Fibroblast of the conjunctiva (primary cell): ENCODE measurements at regions not wholly inside any gene's neighbourhood (a gene's known extent, or its start where the extent isn't known, plus 50 kb on each side); places are given as distances from the start of the nearest gene placed in this dataset.

Source experiments
- DNase-seq: peaks from one replicate; pipeline ENCODE4 v3.0.0-alpha.2; 2010; ENCODE audit warnings: low read depth

DNA sequence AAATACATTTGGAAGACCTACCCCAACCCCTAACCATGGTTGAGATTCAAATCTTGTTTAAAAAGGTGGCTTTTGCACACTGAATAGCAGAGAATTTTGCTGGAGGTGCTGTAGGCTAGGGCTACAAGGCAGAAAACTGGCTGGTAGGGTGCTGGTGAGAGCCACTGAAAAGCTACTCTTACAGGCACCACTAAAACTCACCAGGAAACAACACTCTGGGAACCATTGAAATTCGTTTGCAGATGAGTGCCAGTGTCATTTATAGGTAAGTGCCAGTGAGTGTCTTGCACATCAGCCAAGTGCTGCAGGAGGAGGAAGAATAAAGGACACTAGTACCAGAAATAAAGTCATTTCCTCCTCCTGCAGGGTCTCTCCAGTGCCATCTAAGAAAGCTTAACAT is 610.2 kb downstream of the ZNF385D start:
- no peak for DNase-seq

DNA sequence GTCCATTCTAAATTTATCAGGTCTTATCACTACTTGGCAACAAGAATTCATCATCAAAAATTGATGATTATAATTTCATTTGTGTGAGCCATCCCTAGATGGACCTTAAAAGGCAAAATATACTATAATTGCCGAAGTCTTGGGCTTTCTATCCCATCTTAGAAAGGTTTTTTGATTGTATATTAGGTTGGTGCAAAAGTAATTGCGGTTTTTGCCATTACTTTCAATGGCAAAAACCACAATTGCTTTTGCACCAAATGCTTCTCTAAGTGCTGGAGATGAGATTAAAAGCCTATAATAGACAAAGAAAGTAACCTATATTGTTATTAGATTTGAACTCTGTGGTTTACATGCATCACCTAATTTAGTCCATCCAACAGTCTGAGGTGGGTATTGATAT is 612.9 kb downstream of the ZNF385D start:
- no peak for DNase-seq

DNA sequence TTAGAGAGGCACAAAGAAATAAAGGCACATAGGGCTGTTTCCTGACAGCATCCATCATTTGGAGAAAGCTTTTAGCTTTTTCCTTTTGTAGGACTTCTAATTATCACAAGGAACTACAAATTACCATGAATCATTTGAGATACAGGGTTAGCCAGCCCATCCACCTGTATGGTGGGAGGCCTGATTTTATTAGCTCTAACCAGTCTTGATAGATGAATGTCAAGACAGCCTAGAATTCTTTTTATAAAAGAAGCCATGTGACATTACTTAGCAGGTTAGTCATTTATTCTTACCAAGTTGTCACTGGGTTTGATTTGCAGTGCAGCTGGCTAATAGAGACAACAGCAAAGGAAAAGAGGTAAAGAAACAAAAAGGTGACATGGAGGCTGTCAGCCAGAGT is 618.1 kb downstream of the ZNF385D start:
- DNase-seq, result no peak

DNA sequence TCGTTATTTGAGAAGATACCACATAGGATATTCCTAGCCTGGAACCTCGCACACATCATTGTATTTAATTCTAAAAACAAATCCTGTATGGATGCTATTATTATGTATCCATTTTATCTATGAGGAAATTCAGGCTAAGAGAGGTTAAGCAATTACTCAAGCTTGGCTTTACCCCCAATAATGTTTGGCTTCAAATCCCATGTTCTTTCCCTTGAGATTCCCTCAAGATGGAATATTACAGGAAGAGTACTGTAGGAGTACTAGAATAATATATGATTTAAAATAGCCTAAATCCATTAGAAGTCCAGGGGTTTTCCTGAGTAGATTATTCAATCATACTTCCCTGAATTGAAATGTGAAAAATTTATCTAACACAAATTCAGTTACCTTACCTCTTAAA is 630.2 kb downstream of the ZNF385D start:
- no peak for DNase-seq

- DNase-seq, result no peak
Observed at GRCh38 chr3:21117370-21117769, 633.6 kb downstream of the ZNF385D start.

DNA sequence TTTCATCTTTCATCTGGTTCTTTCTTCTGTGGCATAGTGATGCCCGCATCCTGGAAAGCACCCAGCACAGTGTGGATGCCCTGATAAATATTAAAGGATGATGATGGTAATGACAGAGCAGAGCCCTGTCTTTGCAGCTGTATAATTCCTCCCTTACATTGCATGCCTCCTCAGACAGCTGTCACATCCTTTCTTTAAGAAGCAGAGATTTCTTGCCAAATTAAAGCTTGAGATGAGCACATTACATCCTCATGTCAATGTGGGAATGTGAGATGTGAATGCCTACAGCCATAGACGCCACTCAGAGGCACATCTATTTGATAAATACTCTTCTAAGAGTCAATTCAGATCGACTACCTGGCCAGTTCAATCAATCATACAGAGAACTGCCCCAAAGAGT is 642.0 kb downstream of the ZNF385D start:
- DNase-seq, result no peak

- no peak for DNase-seq
Observed at GRCh38 chr3:21105784-21106183, 645.2 kb downstream of the ZNF385D start.

- no peak for DNase-seq
Observed at GRCh38 chr3:21100656-21101359, 650.2 kb downstream of the ZNF385D start.

- no peak for DNase-seq
Observed at GRCh38 chr3:21094686-21095085, 656.3 kb downstream of the ZNF385D start.

DNA sequence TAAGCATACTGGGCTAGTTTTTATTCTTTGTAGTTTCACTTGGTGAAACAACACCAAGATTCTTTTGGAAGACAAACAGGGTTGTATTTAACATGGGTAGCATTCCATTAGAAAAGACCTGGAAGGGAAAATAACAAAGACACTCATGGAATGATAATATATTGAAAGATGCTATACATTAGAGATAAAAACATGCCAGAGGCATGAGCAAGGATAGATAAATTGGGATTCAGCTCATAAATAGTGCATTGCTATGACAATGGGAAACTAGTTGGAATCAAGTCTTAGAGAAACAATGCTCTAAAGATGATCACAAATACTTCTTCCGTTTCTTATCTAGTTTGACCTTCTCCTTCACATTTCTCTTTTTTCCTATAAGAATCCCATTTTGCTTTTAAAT is 677.4 kb downstream of the ZNF385D start:
- DNase-seq, result no peak

GRCh38 chr3:21067031-21067813 is 683.8 kb downstream of the ZNF385D start:
- no peak for DNase-seq

DNA sequence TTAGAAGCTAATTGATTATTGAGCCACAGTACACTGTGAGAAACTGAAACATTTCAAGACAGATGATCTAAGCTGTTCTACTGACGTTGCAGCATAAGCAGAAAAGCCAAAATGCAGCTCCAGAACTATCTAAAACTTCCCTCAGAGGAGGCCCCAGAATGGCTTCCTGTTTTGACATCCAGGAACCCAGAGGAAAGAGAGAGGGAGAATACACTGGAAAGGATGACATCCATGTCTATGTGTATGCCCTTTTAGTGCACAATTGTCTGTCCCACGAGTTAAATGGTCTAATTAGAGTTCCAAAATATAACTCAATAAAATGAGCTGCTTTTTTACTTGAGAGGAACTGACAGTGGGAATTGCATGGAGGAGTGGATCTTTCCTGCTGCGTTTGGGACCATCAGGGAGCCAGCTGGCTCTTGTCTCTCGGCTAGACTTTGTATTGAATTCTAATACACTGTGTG is 688.1 kb downstream of the ZNF385D start:
- no peak for DNase-seq

GRCh38 chr3:21059404-21059803 is 691.6 kb downstream of the ZNF385D start:
- DNase-seq, result peak; percentile 10

DNA sequence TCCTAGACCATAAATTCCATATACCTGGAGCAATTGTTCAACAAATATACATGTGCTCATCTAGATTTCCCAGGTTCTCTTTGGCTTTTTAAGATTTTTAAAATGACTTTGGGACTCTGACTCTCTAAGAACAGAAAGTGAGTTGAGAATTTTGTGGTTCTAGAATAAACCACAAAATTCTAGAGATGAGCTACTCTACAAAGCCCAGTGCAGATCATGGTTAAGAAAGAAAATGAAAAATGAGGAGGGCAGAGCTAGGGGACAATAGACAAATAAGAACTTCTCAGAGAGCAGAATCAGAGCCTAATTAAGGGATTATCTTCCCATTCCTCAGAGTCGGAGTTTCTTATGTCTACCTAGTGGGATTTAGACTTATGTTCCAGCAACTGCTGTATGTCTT is 694.7 kb downstream of the ZNF385D start:
- no peak for DNase-seq

DNA sequence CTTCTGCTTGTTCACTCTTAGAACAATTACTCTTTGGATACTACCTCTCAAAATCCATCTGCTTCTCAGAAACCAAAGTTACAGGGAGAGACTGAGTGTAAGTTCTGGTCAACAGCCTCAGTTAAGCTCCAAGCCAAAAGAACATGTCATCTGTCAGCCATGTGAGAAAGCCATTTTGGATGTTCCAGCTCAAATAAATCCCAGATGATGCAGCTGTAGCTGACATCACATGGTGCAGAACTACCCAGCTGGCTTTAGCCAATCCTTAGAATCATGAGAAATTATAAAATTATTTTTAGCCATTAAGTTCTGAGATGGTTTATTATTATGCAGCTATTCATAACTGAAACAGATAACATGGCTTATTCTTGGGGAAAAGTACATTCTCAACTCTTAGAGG is 696.0 kb downstream of the ZNF385D start:
- DNase-seq, result peak; percentile 14

GRCh38 chr3:21054064-21054463 is 696.9 kb downstream of the ZNF385D start:
- no peak for DNase-seq

- DNase-seq, result no peak
Observed at GRCh38 chr3:21049334-21050062, 701.5 kb downstream of the ZNF385D start.

- DNase-seq, result no peak
Observed at GRCh38 chr3:21043139-21043538, 707.9 kb downstream of the ZNF385D start.

DNA sequence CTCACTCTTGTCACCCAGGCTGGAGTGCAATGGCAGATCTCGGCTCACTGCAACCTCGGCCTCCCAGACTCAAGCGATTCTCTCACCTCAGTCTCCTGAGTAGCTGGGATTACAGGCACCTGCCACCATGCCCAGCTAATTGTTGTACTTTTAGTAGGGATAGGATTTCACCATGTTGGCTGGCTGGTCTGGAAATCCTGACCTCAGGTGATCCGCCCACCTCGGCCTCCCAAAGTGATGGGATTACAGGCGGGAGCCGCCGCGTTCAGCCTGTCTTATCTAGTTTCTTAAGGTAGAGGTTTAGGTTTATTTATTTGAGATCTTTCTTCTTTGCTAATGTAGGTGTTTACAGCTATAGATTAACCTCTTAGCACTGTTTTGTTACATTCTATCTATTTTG is 708.8 kb downstream of the ZNF385D start:
- DNase-seq, result no peak

DNA sequence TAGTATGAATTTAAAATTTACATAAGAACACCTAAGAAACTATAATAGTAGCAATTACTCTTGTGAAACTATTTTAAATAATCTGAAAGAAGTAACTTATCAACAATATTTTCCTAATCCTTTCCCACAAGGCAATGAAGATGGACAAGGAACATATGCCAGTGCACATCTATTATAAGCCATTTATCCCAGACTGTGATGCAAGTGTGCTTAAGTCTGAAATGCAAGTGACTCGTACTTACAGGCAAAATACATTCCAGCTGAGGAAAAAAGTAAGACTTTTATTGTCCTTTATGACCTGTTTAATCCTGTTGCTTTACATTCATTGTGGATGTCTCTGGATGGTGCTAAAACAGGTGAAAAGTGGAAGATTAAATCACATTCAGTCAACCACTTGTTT is 709.4 kb downstream of the ZNF385D start:
- DNase-seq, result no peak

- no peak for DNase-seq
Observed at GRCh38 chr3:21036888-21037287, 714.1 kb downstream of the ZNF385D start.

GRCh38 chr3:21028412-21028811 is 722.6 kb downstream of the ZNF385D start:
- no peak for DNase-seq

- no peak for DNase-seq
Observed at GRCh38 chr3:21024563-21024962, 726.4 kb downstream of the ZNF385D start.
